B cell (primary cell): ENCODE measurements at regions not wholly inside any gene's neighbourhood (a gene's known extent, or its start where the extent isn't known, plus 50 kb on each side); places are given as distances from the start of the nearest gene placed in this dataset.

ENCODE experiments used
- ATAC-seq: fragments of 200-7000 bp; cut with Tn5 transposase; one replicate; pipeline ENCODE4 v1.10.0; 2021; ENCODE audit warnings: low read depth, mild to moderate bottlenecking, moderate number of reproducible peaks, moderate library complexity
- CTCF ChIA-PET: fragments of 350-600 bp; sonication (Branson Sonifier 250); formaldehyde crosslinking; loops from one replicate; lab custom pipeline; 2021; ENCODE audit warnings: antibody characterized with exemption, inconsistent platforms; lab: Charles Lee
- POLR2A ChIA-PET: fragments of 350-600 bp; sonication (Branson Sonifier 250); formaldehyde crosslinking; loops from one replicate; lab custom pipeline; 2021; ENCODE audit warnings: antibody characterized with exemption; lab: Charles Lee
- DNase-seq: peaks from one replicate; pipeline ENCODE4 v3.0.0; 2013
- H2AFZ ChIP-seq: 2 replicates; pipeline ENCODE4 v1.6.1; 2012; ENCODE audit warnings: mild to moderate bottlenecking, low read depth, low read length; ENCODE audit not compliant: insufficient read depth, poor library complexity, severe bottlenecking
- H3K27ac ChIP-seq, 2 donors: 1 replicate in 1 of 2; 2 replicates in 1 of 2; pipeline ENCODE4 v1.5.1; 2012 to 2013; ENCODE audit warnings: low read length in 2 of 2, mild to moderate bottlenecking in 2 of 2, moderate library complexity in 1 of 2
- H3K27me3 ChIP-seq, 4 experiments: fragments of 200-600 bp in 1 of 4; sonication (generic) in 1 of 4; replicated peaks in 1 of 4; 1 replicate in 2 of 4; 2 replicates in 2 of 4; pipeline versions ENCODE4 v1.6.1 to v1.7.0; 2013 to 2016; ENCODE audit warnings: low read length in 3 of 4, mild to moderate bottlenecking in 2 of 4, mixed read lengths in 1 of 4, moderate library complexity in 1 of 4; ENCODE audit not compliant: insufficient read depth in 4 of 4, control insufficient read depth in 3 of 4; ENCODE audit errors: control extremely low read depth in 1 of 4
- H3K36me3 ChIP-seq, 2 experiments: replicated peaks in 1 of 2; 1 replicate in 1 of 2; 2 replicates in 1 of 2; pipeline versions ENCODE4 v1.6.1 to v1.7.1; 2013; ENCODE audit warnings: low read length in 1 of 2; ENCODE audit not compliant: insufficient read depth in 2 of 2, control insufficient read depth in 1 of 2; ENCODE audit errors: control extremely low read depth in 1 of 2, extremely low read depth in 1 of 2
- H3K4me1 ChIP-seq, 2 donors: fragments of 200-600 bp in 1 of 2; sonication (generic) in 1 of 2; 1 replicate in 1 of 2; 2 replicates in 1 of 2; pipeline versions ENCODE4 v1.5.1 to v1.6.1; 2013 to 2017; ENCODE audit warnings: low read length in 2 of 2; ENCODE audit not compliant: control insufficient read depth in 2 of 2, insufficient read depth in 2 of 2
- H3K4me2 ChIP-seq: replicated peaks from 2 replicates; pipeline ENCODE3; 2012; ENCODE audit warnings: mild to moderate bottlenecking, low read depth, low read length; ENCODE audit not compliant: poor library complexity, severe bottlenecking
- H3K4me3 ChIP-seq, 5 experiments: fragments of 200-600 bp in 1 of 5; sonication (generic) in 1 of 5; 1 replicate in 3 of 5; 2 replicates in 2 of 5; pipeline versions ENCODE4 v1.5.1 to v1.7.0; 2011 to 2016; ENCODE audit warnings: low read length in 4 of 5, mild to moderate bottlenecking in 4 of 5, low read depth in 2 of 5, control low read depth in 1 of 5, moderate library complexity in 1 of 5; ENCODE audit not compliant: insufficient read depth in 1 of 5; ENCODE audit errors: control extremely low read depth in 1 of 5, extremely low read depth in 1 of 5
- H3K79me2 ChIP-seq: fragments of 200-600 bp; sonication (generic); one replicate; pipeline ENCODE4 v1.6.0; 2016; ENCODE audit warnings: low read length; ENCODE audit not compliant: control insufficient read depth, insufficient read depth
- H3K9ac ChIP-seq: fragments of 200-600 bp; sonication (generic); 2 replicates; pipeline ENCODE4 v1.6.1; 2017; ENCODE audit warnings: mild to moderate bottlenecking, low read length, moderate library complexity
- H3K9me3 ChIP-seq, 3 donors: one replicate each; pipeline versions ENCODE4 v1.6.1 to v1.7.1; 2013; ENCODE audit warnings: low read length in 2 of 3; ENCODE audit not compliant: control insufficient read depth in 2 of 3, insufficient read depth in 1 of 3; ENCODE audit errors: control extremely low read depth in 1 of 3
- H4K20me1 ChIP-seq: 2 replicates; pipeline ENCODE4 v1.6.0; 2012; ENCODE audit warnings: mild to moderate bottlenecking, low read length; ENCODE audit not compliant: insufficient read depth, control insufficient read depth, poor library complexity, severe bottlenecking
- H3K27ac Mint-ChIP-seq: one replicate; pipeline ENCODE4 v1.8.0; 2021; ENCODE audit warnings: mixed read lengths
- H3K27me3 Mint-ChIP-seq: one replicate; pipeline ENCODE4 v1.8.0; 2021; ENCODE audit warnings: mixed read lengths
- H3K4me1 Mint-ChIP-seq: one replicate; pipeline ENCODE4 v1.8.0; 2021; ENCODE audit warnings: mixed read lengths
- H3K4me3 Mint-ChIP-seq: one replicate; pipeline ENCODE4 v1.8.0; 2021; ENCODE audit warnings: mixed read lengths
- H3K9me3 Mint-ChIP-seq: one replicate; pipeline ENCODE4 v1.8.0; 2022; ENCODE audit warnings: mixed read lengths; ENCODE audit not compliant: insufficient read depth
- CTCF ChIP-seq: fragments of 200-600 bp; IDR thresholded peaks from one replicate; pipeline ENCODE4 v1.8.0; 2022; ENCODE audit warnings: antibody characterized with exemption, mild to moderate bottlenecking
- EZH2 ChIP-seq: IDR thresholded peaks from 2 replicates; pipeline ENCODE4 v1.6.1; 2012; ENCODE audit warnings: borderline replicate concordance, low read depth, mild to moderate bottlenecking, moderate library complexity, low read length; ENCODE audit not compliant: insufficient read depth, poor library complexity, severe bottlenecking
- WGBS: methylation state at CpG from one replicate; pipeline ENCODE4 v1.1.5; 2013; ENCODE audit warnings: missing lambda C conversion rate; ENCODE audit not compliant: insufficient coverage; 5-methylcytosine and 5-hydroxymethylcytosine counted together
- intact Hi-C: fragments of 100-400 bp; cut with micrococcal nuclease; formaldehyde crosslinking; loops from one replicate; pipeline ENCODE4 v1.10.0; 2022

GRCh38 chr21:14694817-14695216 is 148.7 kb upstream of the SAMSN1 start:
- H4K20me1 ChIP-seq: no peaks in the 10 kb centered on the region
- H3K4me2 ChIP-seq: no peak overlapping the region
- no CpG with 5 or more reads among the region's 1 CpG for WGBS
- no peak overlapping the region for H2AFZ ChIP-seq
- no peaks in the 10 kb centered on the region for H3K9me3 ChIP-seq
- H3K4me3 ChIP-seq: no peak overlapping the region
- DNase-seq: no peak
- no peaks in the 10 kb centered on the region for H3K4me1 ChIP-seq
- H3K4me3 Mint-ChIP-seq: no peak overlapping the region
- no peak overlapping the region for H3K9ac ChIP-seq
- intact Hi-C loops: no loop called here
- ChIA-PET CTCF (no interaction called here), POLR2A (no interaction called here)
- no peaks in the 10 kb centered on the region for H3K27me3 ChIP-seq
- no peak for ATAC-seq
- H3K9me3 Mint-ChIP-seq: no peaks in the 10 kb centered on the region
- no peak overlapping the region for H3K27ac ChIP-seq
- no peak for TF ChIP-seq EZH2
- no peak for TF ChIP-seq CTCF
- no peaks in the 10 kb centered on the region for H3K79me2 ChIP-seq
- peaks cover 5% of the 10 kb centered on the region for H3K4me1 Mint-ChIP-seq
- H3K36me3 ChIP-seq: no peaks in the 10 kb centered on the region
- H3K27me3 Mint-ChIP-seq: no peaks in the 10 kb centered on the region
- H3K27ac Mint-ChIP-seq: no peak overlapping the region

- Histone ChIP-seq H3K27me3 (no peaks in the 10 kb centered on the region), H3K9ac (no peak overlapping the region), H4K20me1 (no peaks in the 10 kb centered on the region), H3K79me2 (no peaks in the 10 kb centered on the region), H3K27ac (no peak overlapping the region), H2AFZ (no peak overlapping the region), H3K4me2 (no peak overlapping the region), H3K9me3 (no peaks in the 10 kb centered on the region), H3K4me3 (no peak overlapping the region), H3K4me1 (no peaks in the 10 kb centered on the region), H3K36me3 (no peaks in the 10 kb centered on the region)
- intact Hi-C loops: no loop called here
- H3K4me3 Mint-ChIP-seq: no peak overlapping the region
- ChIA-PET CTCF (no interaction called here), POLR2A (no interaction called here)
- TF ChIP-seq EZH2 (no peak), CTCF (no peak)
- no peak for DNase-seq
- H3K4me1 Mint-ChIP-seq: peaks cover 5% of the 10 kb centered on the region
- H3K27ac Mint-ChIP-seq: no peak overlapping the region
- ATAC-seq: no peak
- no peaks in the 10 kb centered on the region for H3K27me3 Mint-ChIP-seq
- WGBS: no CpG with 5 or more reads among the region's 3 CpGs
- no peaks in the 10 kb centered on the region for H3K9me3 Mint-ChIP-seq
These were observed 147.9 kb upstream of the SAMSN1 start for GRCh38 chr21:14693997-14694396.
